Right atrium auricular region (tissue), 2 donors: ENCODE measurements at regions not wholly inside any gene's neighbourhood (a gene's known extent, or its start where the extent isn't known, plus 50 kb on each side); places are given as distances from the start of the nearest gene placed in this dataset.

Experiments
- DNase-seq: peaks from one replicate; pipeline ENCODE4 v3.0.0-alpha.2; 2019; ENCODE audit warnings: low spot score
- H3K27ac ChIP-seq, 2 donors: fragments of 200-600 bp; sonication (generic); 1 replicate in 1 of 2; 2 replicates in 1 of 2; pipeline ENCODE4 v1.5.1; 2016 to 2019
- H3K27me3 ChIP-seq, 2 donors: fragments of 200-600 bp; sonication (generic); one replicate each; pipeline versions ENCODE4 v1.5.1 to v1.6.0; 2017 to 2019
- H3K36me3 ChIP-seq: fragments of 200-600 bp; sonication (generic); one replicate; pipeline ENCODE4 v1.5.1; 2016
- H3K4me1 ChIP-seq, 2 donors: fragments of 200-600 bp; sonication (generic); one replicate each; pipeline versions ENCODE4 v1.5.1 to v1.6.0; 2017 to 2019
- H3K4me3 ChIP-seq, 2 donors: fragments of 200-600 bp; sonication (generic); 1 replicate in 1 of 2; 2 replicates in 1 of 2; pipeline ENCODE4 v1.5.1; 2017 to 2019; ENCODE audit warnings: mild to moderate bottlenecking in 1 of 2, moderate library complexity in 1 of 2
- H3K9me3 ChIP-seq, 2 donors: fragments of 200-600 bp; sonication (generic); one replicate each; pipeline ENCODE4 v1.5.1; 2019
- TF ChIP-seq, protein P1 (sequence below), 2 donors: fragments of 200-600 bp; sonication (generic); IDR thresholded peaks; one replicate each; pipeline ENCODE4 v1.5.1; 2019; ENCODE audit warnings: antibody characterized with exemption in 2 of 2

GRCh38 chr3:23749609-23750008 lies 56.1 kb upstream of the UBE2E1 start:
- TF ChIP-seq, protein P1, sequence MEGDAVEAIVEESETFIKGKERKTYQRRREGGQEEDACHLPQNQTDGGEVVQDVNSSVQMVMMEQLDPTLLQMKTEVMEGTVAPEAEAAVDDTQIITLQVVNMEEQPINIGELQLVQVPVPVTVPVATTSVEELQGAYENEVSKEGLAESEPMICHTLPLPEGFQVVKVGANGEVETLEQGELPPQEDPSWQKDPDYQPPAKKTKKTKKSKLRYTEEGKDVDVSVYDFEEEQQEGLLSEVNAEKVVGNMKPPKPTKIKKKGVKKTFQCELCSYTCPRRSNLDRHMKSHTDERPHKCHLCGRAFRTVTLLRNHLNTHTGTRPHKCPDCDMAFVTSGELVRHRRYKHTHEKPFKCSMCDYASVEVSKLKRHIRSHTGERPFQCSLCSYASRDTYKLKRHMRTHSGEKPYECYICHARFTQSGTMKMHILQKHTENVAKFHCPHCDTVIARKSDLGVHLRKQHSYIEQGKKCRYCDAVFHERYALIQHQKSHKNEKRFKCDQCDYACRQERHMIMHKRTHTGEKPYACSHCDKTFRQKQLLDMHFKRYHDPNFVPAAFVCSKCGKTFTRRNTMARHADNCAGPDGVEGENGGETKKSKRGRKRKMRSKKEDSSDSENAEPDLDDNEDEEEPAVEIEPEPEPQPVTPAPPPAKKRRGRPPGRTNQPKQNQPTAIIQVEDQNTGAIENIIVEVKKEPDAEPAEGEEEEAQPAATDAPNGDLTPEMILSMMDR (IDR thresholded peaks at IDR 0.05), result no peak
- peaks cover 0 to 6% of the 10 kb centered on the region in 2 donors for H3K4me1 ChIP-seq
- DNase-seq, result no peak
- no peaks in the 10 kb centered on the region for H3K9me3 ChIP-seq
- no peaks in the 10 kb centered on the region for H3K36me3 ChIP-seq
- no peak overlapping the region for H3K4me3 ChIP-seq
- H3K27me3 ChIP-seq, result no peaks in the 10 kb centered on the region
- H3K27ac ChIP-seq, result no peak overlapping the region

GRCh38 chr3:23750573-23751210 lies 55.1 kb upstream of the UBE2E1 start:
- H3K27ac ChIP-seq, result peak overlapping the region in 1 of 2 donors; percentile 25
- no peak for DNase-seq
- H3K36me3 ChIP-seq, result no peaks in the 10 kb centered on the region
- H3K9me3 ChIP-seq, result no peaks in the 10 kb centered on the region
- peaks cover 0 to 6% of the 10 kb centered on the region in 2 donors for H3K4me1 ChIP-seq
- TF ChIP-seq, protein P1 (IDR thresholded peaks at IDR 0.05), result no peak
- H3K4me3 ChIP-seq, result no peak overlapping the region
- H3K27me3 ChIP-seq, result no peaks in the 10 kb centered on the region

- no peaks in the 10 kb centered on the region for H3K36me3 ChIP-seq
These were observed 54.5 kb upstream of the UBE2E1 start for GRCh38 chr3:23751212-23751723.

DNA sequence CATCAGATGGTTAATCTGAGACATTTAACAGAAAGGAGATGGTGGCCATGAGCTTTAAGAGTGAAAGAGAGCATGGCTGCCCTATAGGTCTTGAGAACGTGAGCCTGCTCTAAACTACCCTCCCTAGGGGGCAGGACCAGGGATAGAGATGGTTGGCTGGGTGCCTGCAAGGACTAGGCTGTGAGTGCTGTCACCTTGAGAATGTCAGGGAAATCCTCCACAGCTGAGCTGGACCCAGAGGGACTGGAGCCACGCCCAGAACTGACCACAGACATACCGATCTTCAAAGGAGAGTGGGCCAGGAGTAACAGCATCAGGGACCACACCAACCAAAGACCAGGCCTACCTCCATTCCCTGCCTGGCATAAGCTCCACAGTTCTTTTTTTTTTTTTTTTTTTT lies 53.6 kb upstream of the UBE2E1 start:
- H3K9me3 ChIP-seq, result no peaks in the 10 kb centered on the region

More at GRCh38 chr3:23751212-23751723, 54.5 kb upstream of the UBE2E1 start:
- no peak for DNase-seq
- Histone ChIP-seq H3K27me3 (no peaks in the 10 kb centered on the region), H3K27ac (peak overlapping the region in 1 of 2 donors; percentile 25), H3K4me1 (peaks cover 0 to 6% of the 10 kb centered on the region in 2 donors), H3K9me3 (no peaks in the 10 kb centered on the region), H3K4me3 (no peak overlapping the region)
- TF ChIP-seq, protein P1 (IDR thresholded peaks at IDR 0.05), result no peak

GRCh38 chr3:23754215-23754614 lies 51.5 kb upstream of the UBE2E1 start:
- H3K4me1 ChIP-seq, result peaks cover 0 to 6% of the 10 kb centered on the region in 2 donors
- TF ChIP-seq, protein P1 (IDR thresholded peaks at IDR 0.05), result no peak
- no peak for DNase-seq
- H3K4me3 ChIP-seq, result no peak overlapping the region
- no peaks in the 10 kb centered on the region for H3K9me3 ChIP-seq
- no peak overlapping the region for H3K27ac ChIP-seq
- no peaks in the 10 kb centered on the region for H3K36me3 ChIP-seq
- no peaks in the 10 kb centered on the region for H3K27me3 ChIP-seq

More for the DNA sequence above, 53.6 kb upstream of the UBE2E1 start:
- Histone ChIP-seq H3K27ac (no peak overlapping the region), H3K4me3 (no peak overlapping the region), H3K4me1 (peaks cover 0 to 6% of the 10 kb centered on the region in 2 donors), H3K36me3 (no peaks in the 10 kb centered on the region), H3K27me3 (no peaks in the 10 kb centered on the region)
- TF ChIP-seq, protein P1 (IDR thresholded peaks at IDR 0.05), result no peak
- DNase-seq, result no peak
